ENCODE measurements at regions not wholly inside any gene's neighbourhood (a gene's known extent, or its start where the extent isn't known, plus 50 kb on each side); places are given as distances from the start of the nearest gene placed in this dataset.

DNA sequence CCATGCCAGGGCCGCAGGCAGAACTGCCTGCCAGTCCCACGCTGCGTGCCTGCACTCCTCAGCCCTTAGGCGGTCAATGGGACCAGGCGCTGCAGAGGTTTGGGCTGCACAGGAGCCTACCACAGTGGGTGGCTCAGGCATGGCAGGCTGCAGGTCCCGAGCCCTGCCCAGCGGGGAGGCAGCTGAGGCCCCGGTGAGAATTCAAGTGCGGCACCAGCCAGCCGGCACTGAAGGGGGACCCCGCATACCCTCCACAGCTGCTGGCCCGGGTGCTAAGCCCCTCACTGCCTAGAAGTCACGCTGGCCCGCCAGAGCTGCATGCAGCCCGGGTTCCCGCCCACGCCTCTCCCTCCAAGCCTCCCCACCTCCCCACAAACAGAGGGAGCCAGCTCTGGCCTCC, 302.5 kb upstream of the UGT8 start:
- DNase-seq (peak; percentile 60), ATAC-seq (peak; percentile 30)
- H3K27ac ChIP-seq, result no peak overlapping the region
- TF ChIP-seq, protein P1, sequence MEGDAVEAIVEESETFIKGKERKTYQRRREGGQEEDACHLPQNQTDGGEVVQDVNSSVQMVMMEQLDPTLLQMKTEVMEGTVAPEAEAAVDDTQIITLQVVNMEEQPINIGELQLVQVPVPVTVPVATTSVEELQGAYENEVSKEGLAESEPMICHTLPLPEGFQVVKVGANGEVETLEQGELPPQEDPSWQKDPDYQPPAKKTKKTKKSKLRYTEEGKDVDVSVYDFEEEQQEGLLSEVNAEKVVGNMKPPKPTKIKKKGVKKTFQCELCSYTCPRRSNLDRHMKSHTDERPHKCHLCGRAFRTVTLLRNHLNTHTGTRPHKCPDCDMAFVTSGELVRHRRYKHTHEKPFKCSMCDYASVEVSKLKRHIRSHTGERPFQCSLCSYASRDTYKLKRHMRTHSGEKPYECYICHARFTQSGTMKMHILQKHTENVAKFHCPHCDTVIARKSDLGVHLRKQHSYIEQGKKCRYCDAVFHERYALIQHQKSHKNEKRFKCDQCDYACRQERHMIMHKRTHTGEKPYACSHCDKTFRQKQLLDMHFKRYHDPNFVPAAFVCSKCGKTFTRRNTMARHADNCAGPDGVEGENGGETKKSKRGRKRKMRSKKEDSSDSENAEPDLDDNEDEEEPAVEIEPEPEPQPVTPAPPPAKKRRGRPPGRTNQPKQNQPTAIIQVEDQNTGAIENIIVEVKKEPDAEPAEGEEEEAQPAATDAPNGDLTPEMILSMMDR (IDR thresholded peaks at IDR 0.05), result no peak
- intact Hi-C loops (cut with DNase I), result no loop called here
- no peaks in the 10 kb centered on the region for H3K4me1 ChIP-seq
- no peaks in the 10 kb centered on the region for H3K9me3 ChIP-seq
- H3K27me3 ChIP-seq, result no peaks in the 10 kb centered on the region
- H3K36me3 ChIP-seq, result no peaks in the 10 kb centered on the region
- H3K4me3 ChIP-seq, result no peak overlapping the region

DNA sequence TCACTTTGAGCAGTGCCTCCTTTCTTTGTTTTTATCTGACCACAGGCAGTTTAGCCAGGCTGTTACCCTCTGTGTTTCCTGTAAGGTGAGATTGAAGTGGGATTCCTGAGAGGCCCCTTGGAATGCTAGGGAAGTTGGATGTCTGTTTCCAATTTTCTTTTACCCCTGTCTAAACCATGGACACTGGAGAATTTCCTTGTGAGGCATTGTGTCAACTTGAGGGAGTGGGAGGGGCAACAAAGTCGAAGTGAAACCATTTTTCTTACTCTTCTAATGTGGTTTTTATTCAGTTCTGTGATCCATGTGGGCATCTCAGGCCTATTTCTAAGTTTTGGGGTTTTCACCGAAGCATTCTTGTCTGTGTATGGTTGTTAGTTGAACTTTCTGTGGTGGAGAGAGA, 296.1 kb upstream of the UGT8 start:
- DNase-seq (no peak), ATAC-seq (no peak)
- intact Hi-C loops (cut with DNase I), result no loop called here
- Histone ChIP-seq H3K27ac (no peak overlapping the region), H3K9me3 (no peaks in the 10 kb centered on the region), H3K4me1 (no peaks in the 10 kb centered on the region), H3K27me3 (no peaks in the 10 kb centered on the region), H3K36me3 (no peaks in the 10 kb centered on the region), H3K4me3 (no peak overlapping the region)
- TF ChIP-seq, protein P1 (IDR thresholded peaks at IDR 0.05), result no peak

DNA sequence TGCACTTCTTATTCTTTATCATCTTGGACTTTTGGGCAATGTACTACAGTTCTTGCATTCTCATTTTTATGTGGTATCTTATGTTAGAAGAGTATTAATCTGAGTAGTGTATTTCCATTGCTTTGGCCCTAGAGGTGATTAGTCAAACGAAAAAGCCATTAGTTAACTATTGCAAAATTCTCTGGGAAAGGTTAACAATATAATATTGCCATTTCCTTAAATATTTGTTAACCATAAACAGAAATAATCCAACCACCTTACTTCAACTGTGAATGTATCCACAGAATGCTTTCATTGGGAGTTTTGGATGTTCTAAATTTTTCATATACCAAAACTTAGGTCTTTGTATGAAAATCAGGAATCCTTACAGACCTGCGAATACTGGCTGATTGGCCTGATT, 294.6 kb upstream of the UGT8 start:
- Histone ChIP-seq H3K4me3 (no peak overlapping the region), H3K27me3 (no peaks in the 10 kb centered on the region), H3K27ac (no peak overlapping the region), H3K9me3 (no peaks in the 10 kb centered on the region), H3K36me3 (no peaks in the 10 kb centered on the region), H3K4me1 (no peaks in the 10 kb centered on the region)
- DNase-seq (no peak), ATAC-seq (no peak)
- TF ChIP-seq, protein P1 (IDR thresholded peaks at IDR 0.05), result no peak
- intact Hi-C loops (cut with DNase I), result no loop called here

DNA sequence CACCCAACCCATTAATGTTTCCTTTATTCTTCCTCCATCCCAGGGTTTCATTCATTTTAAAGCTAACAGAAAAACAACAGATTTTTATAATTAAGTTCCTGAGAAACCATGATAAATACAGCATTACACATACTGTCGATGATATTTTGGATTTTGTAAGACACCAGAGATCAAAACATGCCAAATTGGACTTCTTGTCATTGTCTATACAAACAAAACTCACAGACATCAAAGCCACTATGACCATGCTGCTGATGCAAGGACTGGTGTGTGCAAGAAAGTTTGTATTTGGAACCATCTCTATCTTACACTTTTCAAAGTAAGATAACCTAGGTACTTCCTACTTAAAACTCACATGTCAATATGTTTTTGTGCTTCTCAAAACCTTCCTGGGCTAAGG, 294.0 kb upstream of the UGT8 start:
- H3K9me3 ChIP-seq, result no peaks in the 10 kb centered on the region
- H3K4me1 ChIP-seq, result no peaks in the 10 kb centered on the region
- no peaks in the 10 kb centered on the region for H3K36me3 ChIP-seq
- intact Hi-C loops (cut with DNase I), result no loop called here
- no peak overlapping the region for H3K4me3 ChIP-seq
- H3K27me3 ChIP-seq, result no peaks in the 10 kb centered on the region
- H3K27ac ChIP-seq, result no peak overlapping the region
- ATAC-seq (no peak), DNase-seq (no peak)
- TF ChIP-seq, protein P1 (IDR thresholded peaks at IDR 0.05), result no peak

DNA sequence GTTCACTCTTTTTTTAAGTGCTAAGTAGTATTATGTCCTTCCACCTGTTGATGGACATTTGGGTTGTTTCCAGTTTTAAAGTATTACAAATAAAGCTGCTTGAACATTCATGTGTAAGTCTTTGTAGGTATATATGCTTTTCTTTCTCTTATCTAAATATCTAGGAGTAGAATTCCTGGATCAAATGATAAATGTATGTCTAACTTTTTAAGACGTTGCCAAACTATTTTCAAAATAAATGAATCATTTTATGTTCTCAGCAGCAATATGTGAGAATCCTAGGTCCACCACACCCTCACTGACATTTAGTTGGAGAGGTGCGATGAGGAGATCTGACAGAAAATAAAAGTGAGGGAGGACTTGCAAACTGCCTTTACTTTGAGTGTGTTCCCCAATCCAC, 291.7 kb upstream of the UGT8 start:
- Histone ChIP-seq H3K4me3 (no peak overlapping the region), H3K4me1 (no peaks in the 10 kb centered on the region), H3K9me3 (no peaks in the 10 kb centered on the region), H3K27ac (no peak overlapping the region), H3K27me3 (no peaks in the 10 kb centered on the region), H3K36me3 (no peaks in the 10 kb centered on the region)
- TF ChIP-seq, protein P1 (IDR thresholded peaks at IDR 0.05), result no peak
- intact Hi-C loops (cut with DNase I), result no loop called here
- no peak for ATAC-seq
- DNase-seq, result no peak

DNA sequence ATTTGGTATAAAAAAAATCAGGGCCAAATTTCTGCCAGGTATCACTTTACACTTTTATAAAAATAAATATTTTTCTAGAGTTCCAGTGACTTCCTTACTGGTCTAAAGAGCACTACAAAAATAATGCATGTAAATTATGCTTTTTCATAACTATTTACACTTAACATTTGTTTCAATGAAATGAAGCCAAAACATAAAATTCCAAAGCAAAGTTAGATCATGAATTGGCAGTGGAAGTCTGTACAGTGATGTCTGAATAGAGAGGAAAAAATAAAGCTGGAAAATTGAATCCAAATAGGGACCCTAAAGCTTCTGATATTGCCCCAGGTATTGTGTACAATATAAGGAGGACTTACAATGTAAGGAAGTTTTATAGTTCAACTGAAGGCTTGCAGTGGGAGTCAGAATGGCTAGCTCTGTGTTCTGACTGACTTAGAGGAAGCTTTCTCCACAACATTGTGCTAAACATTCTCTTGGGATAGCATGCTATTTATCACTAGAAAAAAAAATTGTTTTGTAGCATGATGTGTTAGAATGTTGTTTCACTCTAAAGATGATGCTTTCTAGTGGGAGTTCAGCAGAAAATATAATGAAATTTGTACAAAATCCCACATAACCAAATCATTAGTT, 288.2 kb upstream of the UGT8 start:
- H3K36me3 ChIP-seq, result no peaks in the 10 kb centered on the region
- no peak overlapping the region for H3K27ac ChIP-seq
- TF ChIP-seq, protein P1 (IDR thresholded peaks at IDR 0.05), result no peak
- H3K27me3 ChIP-seq, result no peaks in the 10 kb centered on the region
- no peaks in the 10 kb centered on the region for H3K9me3 ChIP-seq
- H3K4me3 ChIP-seq, result no peak overlapping the region
- intact Hi-C loops (cut with DNase I), result no loop called here
- no peak for ATAC-seq
- DNase-seq, result no peak
- no peaks in the 10 kb centered on the region for H3K4me1 ChIP-seq
